HG02884 (cell line): ENCODE measurements at regions not wholly inside any gene's neighbourhood (a gene's known extent, or its start where the extent isn't known, plus 50 kb on each side); places are given as distances from the start of the nearest gene placed in this dataset.
"Not testable (repeated sequence)": the region's sequence is repeated elsewhere in the genome, so short reads cannot be mapped to it uniquely, and the experiment has no call there.

Experiments used
- ATAC-seq: cut with Tn5 transposase; IDR thresholded peaks from one replicate; pipeline ENCODE4 v1.9.1; 2021; ENCODE audit warnings: mild to moderate bottlenecking, moderate library complexity; ENCODE audit not compliant: unreplicated experiment

DNA sequence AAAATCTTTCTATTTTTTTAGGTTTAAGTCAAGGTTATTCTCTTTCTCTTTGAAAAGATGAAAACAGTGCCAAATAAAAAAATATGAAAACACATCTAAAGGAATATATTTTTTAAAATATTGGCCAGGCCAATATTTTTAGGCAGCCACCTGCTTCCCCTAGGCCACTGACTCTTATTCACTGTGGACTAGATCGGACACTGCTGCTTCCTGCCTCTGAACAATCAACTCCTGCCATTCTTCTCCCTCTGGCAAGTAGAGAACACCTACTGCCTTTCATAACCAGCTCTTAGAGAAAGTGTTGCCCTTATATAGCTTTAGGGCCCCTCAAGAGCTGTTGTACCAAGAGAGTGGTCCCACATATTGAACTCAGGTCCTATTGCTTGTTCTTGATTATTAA, 529.2 kb downstream of the RAPGEF2 start:
- ATAC-seq: no peak

DNA sequence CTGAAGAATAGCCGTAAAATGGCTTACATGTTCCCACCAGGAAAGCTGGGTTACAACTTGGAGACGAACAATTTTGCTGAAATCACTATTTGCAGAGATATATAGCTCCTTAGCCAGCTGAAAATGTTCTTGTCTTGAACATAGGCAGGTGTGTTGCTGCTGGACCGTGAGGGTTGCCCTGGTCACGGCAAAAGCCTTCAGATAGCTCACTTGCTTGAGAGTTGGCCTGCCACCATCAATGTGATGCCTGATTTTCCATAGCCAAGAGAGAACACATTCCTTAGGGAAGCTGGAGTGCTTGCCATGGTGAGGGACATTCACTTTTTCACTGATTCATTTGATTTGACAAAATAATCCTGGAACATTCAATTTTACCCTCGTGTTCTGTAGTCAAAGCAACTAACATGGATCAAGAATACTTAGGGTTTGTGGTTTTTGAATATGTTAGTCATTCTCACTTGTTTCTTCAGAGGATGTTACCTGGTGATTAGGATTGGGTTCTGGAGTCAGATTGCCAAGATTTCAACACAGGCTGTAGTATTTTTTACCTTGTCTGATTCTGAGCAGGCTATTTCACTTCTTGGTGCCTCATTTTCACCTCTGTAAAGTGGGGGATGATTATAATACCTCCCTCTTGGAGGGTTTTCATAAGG, 536.9 kb downstream of the RAPGEF2 start:
- ATAC-seq: no peak

DNA sequence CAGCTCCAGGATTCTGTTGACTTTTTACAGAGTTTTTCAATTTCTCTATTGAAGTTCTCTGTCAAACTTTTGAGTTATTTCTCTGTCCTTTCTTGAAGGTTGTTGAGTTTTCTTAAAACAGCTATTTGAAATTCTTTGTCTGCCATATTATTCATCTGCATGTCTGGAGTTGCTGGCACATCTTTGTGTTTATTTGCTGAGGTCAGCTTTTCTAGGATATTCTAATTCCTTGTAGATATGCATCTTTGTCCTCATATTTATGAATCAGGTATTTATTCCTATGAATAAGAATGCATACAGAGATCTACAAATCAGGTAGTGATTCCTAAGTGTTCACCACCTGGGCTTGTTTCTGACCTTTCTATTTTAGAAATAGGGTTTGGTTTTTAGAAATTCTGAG, 546.4 kb downstream of the RAPGEF2 start:
- ATAC-seq: no peak

DNA sequence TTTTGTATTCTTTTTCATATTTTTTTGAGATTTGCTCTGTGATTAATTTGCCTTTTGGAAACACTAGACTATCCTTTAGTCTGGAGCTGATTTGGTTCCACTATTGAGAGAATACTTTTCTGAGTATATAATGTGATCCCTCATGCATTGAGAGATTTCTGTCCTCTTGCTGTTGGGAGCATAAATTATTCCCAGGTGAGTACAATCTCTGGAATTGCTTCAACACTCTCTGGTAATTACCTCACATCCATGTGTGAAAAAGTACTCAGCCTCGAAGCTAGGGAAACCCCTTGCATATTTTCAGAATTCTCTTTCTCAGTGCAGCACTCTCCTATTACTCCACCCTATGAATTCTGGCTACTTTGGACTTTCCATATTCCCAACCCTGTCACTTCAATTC, 550.0 kb downstream of the RAPGEF2 start:
- no peak for ATAC-seq

DNA sequence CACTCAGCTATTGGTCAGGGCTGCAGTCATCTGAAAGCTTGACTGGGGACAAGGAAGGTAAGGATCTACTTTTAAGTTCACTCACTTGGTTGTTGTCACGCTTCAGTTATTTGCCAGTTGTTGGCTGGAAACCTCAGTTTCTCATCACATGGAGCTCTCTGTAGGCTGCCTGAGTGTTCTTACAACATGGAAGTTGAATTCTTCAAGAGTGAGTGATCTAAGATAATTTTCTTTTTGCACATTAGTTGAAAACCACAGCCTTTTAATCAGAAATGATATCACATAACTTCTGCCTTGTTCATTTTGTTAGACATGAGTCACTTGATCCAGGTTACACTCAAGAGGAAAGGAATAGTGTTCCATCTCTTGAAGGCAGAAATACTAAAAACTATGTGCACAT, 552.7 kb downstream of the RAPGEF2 start:
- ATAC-seq: no peak

DNA sequence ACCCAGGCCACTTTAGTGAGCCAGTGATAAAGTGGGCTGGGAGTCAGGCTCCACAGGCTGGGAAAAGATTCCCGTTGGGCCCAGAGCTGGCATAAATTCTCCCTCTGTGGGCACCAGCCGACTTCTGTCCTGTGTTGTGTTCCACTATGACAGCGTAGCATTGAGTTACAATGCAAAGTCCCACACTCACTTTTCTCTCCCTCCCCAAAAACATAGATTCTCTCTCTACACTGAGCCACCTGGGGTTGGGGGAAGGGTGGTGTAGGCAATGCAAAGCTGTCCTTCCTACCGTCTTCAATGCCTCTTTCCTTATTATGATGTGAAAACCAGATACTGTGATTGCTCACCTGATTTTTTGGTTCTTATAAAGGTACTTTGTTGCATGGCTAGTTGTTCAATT, 566.2 kb downstream of the RAPGEF2 start:
- ATAC-seq: no peak

DNA sequence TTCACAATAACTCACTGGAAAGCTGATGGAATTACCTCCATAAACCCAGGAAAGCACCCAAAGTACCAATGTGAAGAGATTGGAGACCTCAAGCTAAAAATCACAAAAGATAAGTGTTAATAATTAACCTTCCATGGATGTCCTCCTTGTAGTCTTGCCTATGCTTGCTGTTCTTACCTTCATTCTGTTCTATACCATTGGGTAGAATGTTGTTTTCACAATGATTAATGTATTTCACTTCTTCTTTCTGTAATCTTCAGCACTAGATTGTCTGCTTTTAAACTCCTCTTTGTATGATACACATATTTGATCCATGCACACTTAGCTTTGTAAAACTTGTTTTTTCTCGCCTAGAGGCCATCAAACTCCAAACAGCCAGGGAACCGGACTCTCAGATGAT, 570.3 kb downstream of the RAPGEF2 start:
- peak; percentile 73 for ATAC-seq

DNA sequence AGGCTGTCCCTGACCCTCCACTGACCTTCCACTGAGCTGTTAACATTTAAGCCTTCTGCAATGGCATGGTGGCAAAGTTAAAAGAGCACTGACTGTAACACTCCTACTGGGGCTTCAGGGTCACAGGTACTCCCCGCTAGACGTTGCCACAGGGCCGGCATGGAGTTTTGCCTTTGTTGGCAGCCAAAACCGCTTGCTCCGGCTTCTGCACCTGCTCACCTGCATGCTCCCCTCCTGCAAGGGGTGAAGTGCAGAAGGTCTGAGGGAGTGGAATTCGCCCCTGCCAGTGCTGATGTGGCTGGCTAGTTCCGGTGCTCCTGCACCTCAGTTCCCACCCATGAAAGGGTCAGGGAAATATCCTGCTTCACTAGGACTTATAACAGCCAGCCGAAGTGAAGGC, 571.4 kb downstream of the RAPGEF2 start:
- ATAC-seq: no peak

DNA sequence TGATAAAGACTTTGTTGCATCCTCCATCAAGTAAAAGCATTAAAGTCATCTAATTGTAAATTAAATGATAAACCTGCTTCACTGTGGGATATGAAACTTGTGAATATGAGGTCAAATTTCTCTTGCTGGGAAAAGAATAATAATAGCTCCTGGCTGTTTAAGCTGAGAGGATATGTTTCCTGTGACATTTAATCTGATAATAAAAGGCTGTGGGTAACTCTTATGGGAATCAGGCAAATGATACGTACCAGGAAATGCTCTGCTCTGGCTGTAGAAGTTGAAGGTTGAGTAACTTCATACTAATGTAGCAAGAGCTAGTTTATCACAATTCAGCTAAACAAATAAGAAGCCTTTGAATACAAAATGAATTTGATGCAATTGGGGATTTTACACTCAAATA, 574.6 kb downstream of the RAPGEF2 start:
- no peak for ATAC-seq

DNA sequence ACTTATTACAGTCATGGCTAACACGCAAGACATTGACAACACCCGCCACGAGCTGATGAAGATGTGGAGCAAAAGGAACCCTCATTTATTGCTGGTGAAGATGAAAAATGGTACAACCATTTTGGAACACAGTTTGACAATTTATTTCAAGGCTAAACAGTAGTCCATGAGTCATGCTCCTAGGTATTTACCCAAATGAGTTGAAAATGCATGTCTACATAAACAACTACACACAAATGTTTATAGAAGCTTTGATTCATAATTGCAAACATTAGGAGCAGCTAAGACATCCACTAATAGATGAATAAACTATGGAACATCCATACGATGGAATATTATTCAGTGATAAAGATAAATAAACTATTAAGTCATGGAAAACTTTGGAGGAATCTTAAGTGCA, 580.1 kb downstream of the RAPGEF2 start:
- ATAC-seq: no peak

DNA sequence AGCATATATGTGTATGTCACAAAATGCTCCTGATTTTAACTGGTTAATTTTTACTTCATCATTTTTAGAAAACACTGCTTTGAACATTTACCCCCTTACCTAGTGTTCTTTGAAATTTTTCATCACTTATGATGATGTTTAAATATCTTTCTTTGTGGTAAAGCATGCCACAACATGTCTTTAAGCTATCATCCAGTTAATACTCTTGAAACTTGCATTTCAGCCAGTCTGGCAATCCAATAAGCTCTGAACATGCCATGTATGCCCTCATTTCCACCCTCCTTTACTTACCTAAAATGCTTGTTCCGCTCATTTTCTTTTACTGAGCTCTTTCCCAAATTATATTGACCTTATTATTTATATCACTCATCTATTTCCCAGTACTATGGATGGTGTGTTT, 581.2 kb downstream of the RAPGEF2 start:
- no peak for ATAC-seq

DNA sequence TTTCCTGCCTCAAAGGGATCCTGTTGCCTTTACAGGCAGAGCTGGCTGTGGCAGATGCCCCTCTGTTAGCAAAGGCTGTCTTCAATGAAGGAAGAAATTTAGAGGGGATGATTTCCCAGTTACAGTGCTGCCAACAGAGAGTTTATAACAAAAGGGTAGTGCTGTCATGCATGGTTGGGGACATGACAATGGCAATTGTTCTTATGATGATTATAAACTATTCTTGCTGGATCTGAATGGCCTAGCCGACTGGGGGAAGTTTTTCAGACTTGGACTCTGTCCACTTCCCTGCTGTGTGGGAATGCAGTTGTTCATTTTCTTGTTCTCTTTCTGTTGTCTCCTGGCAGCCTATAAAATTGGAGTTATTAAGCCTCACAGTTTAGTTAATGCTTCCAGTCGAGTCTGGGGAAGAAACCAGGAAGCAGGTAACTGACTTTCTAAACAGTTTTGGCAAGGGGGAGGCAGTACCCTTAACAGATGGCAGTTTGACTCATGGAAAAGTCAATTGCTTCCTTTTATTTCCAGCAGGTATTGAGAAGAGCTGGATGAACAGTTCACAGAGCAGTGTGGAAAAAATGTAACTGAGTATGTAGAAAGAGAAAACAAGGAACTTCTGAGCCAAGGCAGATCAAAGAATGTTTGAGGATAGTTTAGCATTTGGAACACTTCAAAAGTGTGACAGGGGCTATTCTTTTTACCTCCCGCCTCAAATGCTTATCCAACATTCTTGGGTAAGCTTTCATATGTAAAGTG, 582.6 kb downstream of the RAPGEF2 start:
- no peak for ATAC-seq

DNA sequence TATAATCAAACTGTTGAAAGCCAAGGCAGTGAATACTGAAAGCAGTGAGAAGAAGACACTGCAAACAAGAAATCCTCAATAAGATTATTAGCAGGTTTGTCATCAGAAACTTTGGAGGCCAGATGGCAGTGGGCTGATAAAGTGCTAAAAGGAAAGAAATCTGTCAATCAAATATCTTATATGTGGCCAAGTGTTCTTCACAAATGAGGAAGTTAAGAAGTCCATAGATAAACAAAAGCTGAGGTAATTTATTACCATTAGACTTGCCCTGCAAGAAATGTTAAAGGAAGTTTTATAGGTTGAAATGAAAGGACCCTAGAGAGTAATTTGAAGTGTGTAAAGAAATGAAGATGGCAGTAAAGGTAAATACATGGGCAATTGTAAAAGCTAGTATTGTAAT, 586.6 kb downstream of the RAPGEF2 start:
- no peak for ATAC-seq

DNA sequence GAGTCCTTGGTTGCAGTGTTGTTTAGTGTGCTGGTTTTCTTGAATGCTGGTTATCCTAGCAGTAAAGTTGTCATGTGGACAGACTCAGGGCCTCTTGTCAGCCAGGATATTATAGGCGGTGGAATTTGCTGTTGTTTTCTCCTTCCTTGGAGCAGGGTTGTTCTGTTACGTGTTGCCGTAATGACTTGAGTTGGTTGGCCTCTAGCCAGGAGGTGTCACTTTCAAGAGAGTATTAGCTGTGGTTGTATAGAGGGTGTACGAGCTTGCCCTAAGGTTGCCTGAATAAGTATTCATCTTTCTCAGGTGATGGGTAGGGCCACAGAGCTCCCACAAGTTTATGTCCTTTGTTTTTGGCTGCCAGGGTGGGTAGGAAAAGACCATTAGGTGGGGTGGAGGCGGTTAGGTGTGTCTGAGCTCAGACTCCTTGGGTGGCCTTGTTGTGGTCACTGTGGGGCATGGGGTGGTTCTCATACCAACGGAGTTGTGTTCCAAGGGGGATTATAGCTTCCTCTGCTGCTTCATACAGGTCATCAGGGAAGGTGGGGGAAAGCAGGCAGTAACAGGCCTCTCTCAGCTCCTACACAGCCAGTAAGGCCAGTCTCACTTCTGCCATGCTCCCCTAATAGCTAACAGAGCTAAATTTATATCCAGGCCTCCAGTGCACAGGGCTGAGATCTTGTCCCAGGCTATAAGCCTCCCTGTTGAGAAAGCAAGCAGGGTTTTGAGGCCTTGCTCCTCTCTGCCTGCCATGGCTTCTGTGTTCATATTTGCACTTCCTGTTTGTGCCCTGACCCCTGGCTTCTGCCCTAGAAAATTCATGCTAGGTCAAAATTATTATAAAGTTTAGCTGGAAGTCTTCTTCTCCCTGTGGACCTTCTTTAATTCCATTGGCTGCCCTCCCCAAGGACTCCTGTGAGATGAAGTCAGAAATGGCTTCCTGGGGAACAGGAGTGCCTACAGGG, 594.7 kb downstream of the RAPGEF2 start:
- ATAC-seq: no peak

DNA sequence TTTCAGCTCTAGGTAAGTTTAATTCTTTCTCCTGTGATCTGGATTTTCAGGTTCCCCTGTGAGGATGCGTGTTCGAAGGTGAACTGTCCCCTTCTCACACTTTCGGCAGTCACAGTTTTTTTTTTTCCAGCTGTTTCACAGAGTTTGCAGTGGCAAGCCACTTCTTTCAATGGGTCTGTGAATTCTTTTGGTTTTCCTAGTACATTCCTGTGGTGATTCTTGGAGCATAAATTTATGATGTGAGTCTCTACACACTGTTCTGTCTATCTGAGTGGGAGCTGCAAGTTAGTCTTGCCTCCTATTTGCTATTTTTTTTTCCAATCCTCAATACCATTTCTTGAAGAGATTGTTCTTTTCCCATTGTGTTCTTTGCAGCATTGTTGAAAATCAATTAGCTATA, 595.5 kb downstream of the RAPGEF2 start:
- ATAC-seq: no peak

DNA sequence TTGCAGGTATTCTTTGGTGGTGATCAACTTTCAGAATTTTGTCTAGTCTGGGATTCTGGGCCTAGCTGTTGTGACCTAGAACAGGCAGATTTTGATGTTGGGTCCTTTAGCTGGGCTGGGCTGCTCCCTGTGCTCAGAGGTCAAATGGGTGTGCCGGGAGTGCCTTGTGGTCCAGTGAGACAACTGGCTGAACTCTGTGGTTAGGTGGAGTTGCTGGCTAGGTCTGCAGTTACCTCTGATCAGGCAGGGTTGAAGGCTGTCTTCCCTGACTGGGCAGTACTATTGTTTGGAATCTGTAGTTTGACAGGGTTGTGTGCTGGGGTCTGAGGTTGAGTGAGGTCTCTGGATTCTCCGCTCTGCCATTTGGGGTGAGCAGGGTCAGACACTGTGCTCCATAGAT, 599.3 kb downstream of the RAPGEF2 start:
- no peak for ATAC-seq

DNA sequence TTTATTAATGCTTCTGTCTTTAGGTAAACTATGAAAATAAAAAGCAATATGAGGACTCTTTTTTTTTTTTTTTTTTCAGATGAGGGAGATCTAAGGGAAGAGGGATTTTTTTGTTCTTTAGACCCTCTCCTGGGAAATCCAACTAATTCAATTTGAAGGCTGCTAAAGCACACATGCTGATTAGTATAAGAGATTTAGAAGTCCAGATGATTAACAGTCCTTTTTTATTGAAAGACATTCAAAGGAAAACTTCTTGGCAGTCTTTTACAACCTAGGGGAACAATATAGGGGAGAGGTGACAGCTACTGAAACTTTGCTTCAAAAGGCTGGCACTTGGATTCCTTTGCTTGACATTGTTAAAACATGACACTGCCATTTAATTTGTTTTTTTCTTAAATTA, 602.5 kb downstream of the RAPGEF2 start:
- ATAC-seq: no peak

DNA sequence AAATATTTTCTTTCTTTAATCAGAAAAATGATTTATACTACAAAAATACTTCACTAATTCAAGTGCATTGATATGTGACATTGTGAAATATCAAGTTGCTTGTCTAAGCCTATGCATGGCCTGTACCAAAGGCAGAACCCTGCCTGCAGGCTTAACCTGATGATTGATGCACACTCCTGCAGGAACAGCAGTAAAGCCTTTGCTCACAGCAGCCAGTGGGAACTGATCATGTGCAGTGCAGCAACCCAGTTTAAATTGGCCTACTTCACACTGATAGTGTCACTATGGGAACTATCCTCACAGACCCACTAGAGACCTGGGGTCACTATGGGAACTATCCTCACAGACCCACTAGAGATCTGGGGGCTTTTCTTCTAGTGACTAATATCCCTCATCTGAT, 603.8 kb downstream of the RAPGEF2 start:
- ATAC-seq: no peak

DNA sequence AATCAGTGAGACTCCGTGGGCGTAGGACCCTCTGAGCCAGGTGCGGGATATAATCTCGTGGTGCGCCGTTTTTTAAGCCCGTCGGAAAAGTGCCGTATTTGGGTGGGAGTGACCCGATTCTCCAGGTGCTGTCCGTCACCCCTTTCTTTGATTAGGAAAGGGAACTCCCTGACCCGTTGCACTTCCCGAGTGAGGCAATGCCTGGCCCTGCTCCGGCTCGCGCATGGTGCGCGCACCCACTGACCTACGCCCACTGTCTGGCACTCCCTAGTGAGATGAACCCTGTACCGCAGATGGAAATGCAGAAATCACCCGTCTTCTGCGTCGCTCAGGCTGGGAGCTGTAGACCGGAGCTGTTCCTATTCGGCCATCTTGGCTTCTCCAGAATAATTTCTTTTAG, 612.3 kb downstream of the RAPGEF2 start:
- not testable (repeated sequence) for ATAC-seq

DNA sequence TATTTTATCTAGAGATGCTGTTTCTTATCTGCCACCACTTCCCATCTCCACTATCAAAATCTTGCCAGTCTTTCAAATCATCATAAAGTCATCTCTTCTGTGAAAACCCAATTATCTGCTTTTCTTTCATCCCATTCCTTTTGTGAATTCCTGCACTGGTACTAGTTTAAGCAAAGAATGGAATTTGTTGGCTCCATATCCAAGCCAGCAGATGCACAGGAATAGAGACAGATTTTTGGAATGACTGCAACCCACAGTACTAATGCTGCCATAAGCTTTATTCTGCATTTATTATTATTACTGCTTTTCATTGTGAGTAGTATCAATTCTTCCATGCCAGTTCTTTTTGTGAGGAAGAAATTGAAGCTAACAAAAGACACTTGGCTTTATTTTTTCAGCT, 616.7 kb downstream of the RAPGEF2 start:
- no peak for ATAC-seq

DNA sequence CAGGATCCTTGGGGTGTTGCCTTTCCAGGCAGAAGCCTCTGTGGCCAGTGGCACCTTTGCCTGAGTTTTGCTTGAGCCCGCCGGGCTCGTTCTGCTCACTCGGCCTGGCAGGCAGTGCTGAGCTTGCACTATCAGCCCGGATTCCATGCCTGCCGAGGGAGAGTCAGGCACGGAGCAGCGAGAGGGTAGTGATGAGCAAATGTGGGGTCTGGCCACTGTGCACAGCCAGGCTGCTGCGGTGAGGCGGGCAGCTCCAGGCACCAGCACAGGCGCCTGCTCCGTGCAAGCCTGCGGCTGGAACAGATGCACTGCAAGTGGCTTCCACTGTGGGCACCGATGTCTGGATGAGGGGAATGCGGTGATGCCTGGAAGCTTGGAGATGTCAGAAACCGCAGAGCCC, 619.2 kb downstream of the RAPGEF2 start:
- no peak for ATAC-seq

DNA sequence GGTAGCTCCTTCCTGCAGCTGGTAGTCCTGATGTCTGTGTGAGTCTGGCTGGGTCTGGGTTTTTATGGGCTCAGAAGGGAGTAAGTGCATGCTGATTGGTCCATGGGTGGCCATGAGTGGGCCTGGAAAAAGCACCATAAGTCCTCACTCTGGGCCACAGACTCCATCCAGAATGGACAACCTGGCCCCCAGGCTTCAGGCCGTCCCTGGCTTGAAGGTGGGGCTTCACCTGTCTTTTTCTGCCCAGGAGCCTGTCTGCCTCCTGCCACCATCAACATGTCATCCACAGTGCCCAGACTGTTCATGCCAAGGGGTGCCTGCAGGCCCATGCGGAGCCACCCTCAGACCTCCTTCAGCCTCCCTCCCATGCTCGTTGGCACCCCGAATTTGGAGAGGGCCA, 620.0 kb downstream of the RAPGEF2 start:
- ATAC-seq: no peak
